NT2/D1 (cell line): ENCODE measurements at regions not wholly inside any gene's neighbourhood (a gene's known extent, or its start where the extent isn't known, plus 50 kb on each side); places are given as distances from the start of the nearest gene placed in this dataset.
"Not testable (repeated sequence)": the region's sequence is repeated elsewhere in the genome, so short reads cannot be mapped to it uniquely, and the experiment has no call there.

Experiments
- DNase-seq: peaks from one replicate; pipeline ENCODE4 v3.0.0-alpha.2; 2011; ENCODE audit warnings: low read depth, low spot score
- H3K27me3 ChIP-seq: 2 replicates; pipeline ENCODE4 v1.6.0; 2011; ENCODE audit warnings: mild to moderate bottlenecking; ENCODE audit not compliant: insufficient read length, insufficient read depth
- H3K36me3 ChIP-seq: 2 replicates; pipeline ENCODE4 v1.6.1; 2011; ENCODE audit warnings: mild to moderate bottlenecking, low read length, mixed read lengths; ENCODE audit not compliant: insufficient read depth, insufficient read length
- H3K4me1 ChIP-seq: 2 replicates; pipeline ENCODE4 v1.5.1; 2011; ENCODE audit not compliant: insufficient read depth, insufficient read length
- H3K4me3 ChIP-seq: 2 replicates; pipeline ENCODE4 v1.5.1; 2011; ENCODE audit warnings: low read depth; ENCODE audit not compliant: insufficient read length
- H3K9ac ChIP-seq: 2 replicates; pipeline ENCODE4 v1.6.0; 2011; ENCODE audit warnings: low read depth; ENCODE audit not compliant: insufficient read length
- H3K9me3 ChIP-seq: 2 replicates; pipeline ENCODE4 v1.5.1; 2011; ENCODE audit warnings: mild to moderate bottlenecking, low read length; ENCODE audit not compliant: insufficient read depth
- SUZ12 ChIP-seq: IDR thresholded peaks from 2 replicates; pipeline ENCODE4 v1.6.1; 2011; ENCODE audit not compliant: insufficient read length, insufficient read depth; ENCODE audit errors: extremely low read depth
- YY1 ChIP-seq: IDR thresholded peaks from 2 replicates; pipeline ENCODE4 v1.6.1; 2011; ENCODE audit not compliant: insufficient read length, insufficient read depth
- ZNF274 ChIP-seq: IDR thresholded peaks from 2 replicates; pipeline ENCODE4 v1.6.1; 2011; ENCODE audit warnings: mild to moderate bottlenecking, low read depth, low read length

DNA sequence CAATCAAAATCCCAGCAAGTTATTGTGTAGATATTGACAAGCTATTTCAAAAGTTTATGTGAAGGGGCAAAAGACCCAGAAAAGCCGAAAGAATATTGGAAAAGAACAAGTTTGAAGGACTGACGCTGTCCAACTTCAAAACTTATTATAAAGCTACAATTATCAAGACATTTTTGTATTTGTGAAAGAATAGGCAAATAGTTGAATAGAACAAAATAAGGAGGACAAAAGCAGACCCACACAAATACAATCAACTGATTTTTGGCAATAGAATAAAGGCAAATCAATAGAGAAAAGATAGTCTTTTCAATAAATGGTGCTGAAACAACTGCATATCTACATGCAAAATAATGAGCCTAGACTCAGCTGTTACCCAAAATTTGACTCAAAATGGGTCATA, 807.7 kb upstream of the CDH6 start:
- Histone ChIP-seq H3K9ac (no peak overlapping the region), H3K4me3 (no peak overlapping the region), H3K36me3 (no peaks in the 10 kb centered on the region), H3K27me3 (no peaks in the 10 kb centered on the region), H3K4me1 (no peaks in the 10 kb centered on the region), H3K9me3 (0 out of 2 replicates have a peak, but pooled peaks cover 3% of the 10 kb centered on the region)
- no peak for TF ChIP-seq SUZ12
- no peak for TF ChIP-seq ZNF274
- TF ChIP-seq YY1: no peak
- DNase-seq: no peak

DNA sequence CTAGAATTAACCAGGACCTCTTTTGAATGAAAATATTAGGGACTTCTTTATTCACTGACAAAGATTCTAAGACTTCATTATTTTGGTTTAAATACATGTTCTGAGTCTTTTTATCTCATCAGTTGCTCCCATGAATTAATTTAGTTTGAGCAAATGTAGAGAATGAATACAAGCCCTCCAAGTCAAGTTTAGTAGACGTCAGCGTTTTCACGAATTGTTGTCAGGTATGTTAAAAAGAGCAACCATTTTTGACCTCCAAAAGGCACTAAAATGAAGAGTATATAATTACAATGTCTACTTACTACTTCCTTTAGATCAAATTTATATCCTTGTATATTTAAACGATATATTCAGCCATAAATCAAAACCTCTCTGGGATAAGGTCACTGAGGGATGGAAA, 809.3 kb upstream of the CDH6 start:
- Histone ChIP-seq H3K4me3 (no peak overlapping the region), H3K27me3 (no peaks in the 10 kb centered on the region), H3K9ac (no peak overlapping the region), H3K4me1 (no peaks in the 10 kb centered on the region), H3K36me3 (no peaks in the 10 kb centered on the region), H3K9me3 (0 out of 2 replicates have a peak, but pooled peaks cover 3% of the 10 kb centered on the region)
- TF ChIP-seq SUZ12 (no peak), ZNF274 (no peak), YY1 (no peak)
- DNase-seq: no peak

DNA sequence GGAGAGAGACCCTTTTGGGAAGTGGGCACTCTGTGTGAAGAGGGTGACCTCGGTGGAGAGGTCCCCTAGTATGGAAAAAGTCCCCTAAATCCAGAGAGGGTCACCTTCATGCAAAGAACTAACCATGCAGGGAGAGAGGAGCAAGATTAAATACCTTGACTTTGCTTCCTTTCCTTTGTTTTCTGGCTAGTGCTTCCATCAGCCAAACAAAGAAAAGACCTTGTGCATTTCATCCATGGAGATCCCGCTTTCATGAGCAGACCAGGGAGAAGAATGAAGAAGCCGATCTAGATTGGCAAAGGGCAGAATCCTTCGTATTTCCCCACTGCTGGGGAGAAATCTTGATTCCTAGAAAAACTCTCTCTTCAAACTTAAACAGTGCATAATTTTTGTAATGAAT, 813.3 kb upstream of the CDH6 start:
- H3K4me3 ChIP-seq: no peak overlapping the region
- DNase-seq: no peak
- no peak overlapping the region for H3K9ac ChIP-seq
- H3K36me3 ChIP-seq: no peaks in the 10 kb centered on the region
- no peaks in the 10 kb centered on the region for H3K9me3 ChIP-seq
- no peaks in the 10 kb centered on the region for H3K27me3 ChIP-seq
- no peaks in the 10 kb centered on the region for H3K4me1 ChIP-seq
- no peak for TF ChIP-seq ZNF274

DNA sequence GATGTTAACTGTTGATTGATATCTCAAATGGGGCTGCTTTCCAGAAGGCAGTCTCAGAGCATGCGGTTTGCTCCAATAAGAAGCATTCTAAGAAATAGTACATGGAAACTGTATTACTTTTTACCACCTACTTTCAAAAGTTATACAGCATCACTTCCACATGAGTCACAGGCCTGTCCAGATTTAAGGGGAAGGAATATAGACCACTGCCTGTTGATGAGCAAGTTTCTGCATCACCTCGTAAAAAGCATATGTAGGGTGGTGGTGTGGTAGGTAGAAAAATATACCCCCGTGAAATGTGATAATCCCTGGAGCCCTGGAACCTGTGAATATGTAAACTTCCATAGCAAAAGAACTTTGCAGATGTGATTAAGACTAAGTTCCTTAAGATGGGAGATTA, 816.6 kb upstream of the CDH6 start:
- Histone ChIP-seq H3K9ac (no peak overlapping the region), H3K4me3 (no peak overlapping the region), H3K9me3 (no peaks in the 10 kb centered on the region), H3K4me1 (no peaks in the 10 kb centered on the region), H3K27me3 (no peaks in the 10 kb centered on the region), H3K36me3 (no peaks in the 10 kb centered on the region)
- no peak for DNase-seq
- no peak for TF ChIP-seq YY1
- TF ChIP-seq SUZ12: no peak
- TF ChIP-seq ZNF274: no peak

GRCh38 chr5:30368064-30368463, 825.4 kb upstream of the CDH6 start:
- no peaks in the 10 kb centered on the region for H3K4me1 ChIP-seq
- no peak overlapping the region for H3K4me3 ChIP-seq
- H3K9me3 ChIP-seq: peaks cover 12% of the 10 kb centered on the region; the same call in 1 of the 2 replicates
- DNase-seq: no peak
- H3K36me3 ChIP-seq: no peaks in the 10 kb centered on the region
- TF ChIP-seq YY1: no peak
- no peak for TF ChIP-seq SUZ12
- TF ChIP-seq ZNF274: no peak
- H3K9ac ChIP-seq: no peak overlapping the region
- H3K27me3 ChIP-seq: no peaks in the 10 kb centered on the region

GRCh38 chr5:30365031-30365430, 828.5 kb upstream of the CDH6 start:
- not testable (repeated sequence) for H3K9ac ChIP-seq, H3K36me3 ChIP-seq, H3K4me3 ChIP-seq, H3K27me3 ChIP-seq, DNase-seq, H3K4me1 ChIP-seq
- peaks cover 12% of the 10 kb centered on the region; the same call in 1 of the 2 replicates for H3K9me3 ChIP-seq

DNA sequence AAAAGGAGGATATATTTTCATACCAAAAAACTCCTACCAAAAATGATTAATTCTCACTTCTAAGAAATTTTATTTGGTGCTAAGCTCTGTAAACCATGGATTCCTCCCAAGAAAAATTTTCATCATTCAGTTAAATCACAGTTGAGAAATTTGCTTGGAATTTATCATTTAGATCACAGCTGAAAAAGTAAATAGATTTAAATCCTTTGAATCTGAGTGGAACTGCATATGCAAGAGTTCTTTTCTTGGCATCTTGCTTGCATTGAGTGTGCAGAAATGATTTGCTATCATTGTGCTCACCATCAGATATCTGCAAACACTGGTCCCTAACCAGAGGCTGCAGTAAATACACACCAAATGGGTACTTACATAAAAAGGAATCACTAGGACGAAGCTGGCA, 836.1 kb upstream of the CDH6 start:
- H3K4me3 ChIP-seq: no peak overlapping the region

GRCh38 chr5:30355675-30356074, 837.8 kb upstream of the CDH6 start:
- H3K4me3 ChIP-seq: no peak overlapping the region
- no peaks in the 10 kb centered on the region for H3K4me1 ChIP-seq
- no peak for TF ChIP-seq ZNF274
- no peak for TF ChIP-seq YY1
- TF ChIP-seq SUZ12: no peak
- DNase-seq: no peak
- no peaks in the 10 kb centered on the region for H3K27me3 ChIP-seq
- H3K36me3 ChIP-seq: no peaks in the 10 kb centered on the region
- no peaks in the 10 kb centered on the region for H3K9me3 ChIP-seq
- no peak overlapping the region for H3K9ac ChIP-seq

More for the DNA sequence above, 836.1 kb upstream of the CDH6 start:
- no peak overlapping the region for H3K9ac ChIP-seq
- no peaks in the 10 kb centered on the region for H3K36me3 ChIP-seq
- no peaks in the 10 kb centered on the region for H3K27me3 ChIP-seq
- no peaks in the 10 kb centered on the region for H3K9me3 ChIP-seq
- no peaks in the 10 kb centered on the region for H3K4me1 ChIP-seq
- DNase-seq: no peak
- TF ChIP-seq SUZ12 (no peak), YY1 (no peak), ZNF274 (no peak)
